MM.1S (cell line): ENCODE measurements at regions not wholly inside any gene's neighbourhood (a gene's known extent, or its start where the extent isn't known, plus 50 kb on each side); places are given as distances from the start of the nearest gene placed in this dataset.

ENCODE experiments used
- DNase-seq: peaks from one replicate; pipeline ENCODE4 v3.0.0-alpha.2; 2015
- H2AFZ ChIP-seq: fragments of 300-600 bp; sonication (generic); 2 replicates; pipeline ENCODE4 v1.6.0; 2016; ENCODE audit warnings: antibody characterized with exemption, low read length
- H3F3A ChIP-seq: fragments of 300-600 bp; sonication (generic); 2 replicates; pipeline ENCODE4 v1.6.1; 2016; ENCODE audit warnings: mild to moderate bottlenecking, antibody characterized with exemption, low read length, moderate library complexity, mixed read lengths; ENCODE audit not compliant: insufficient read depth
- H3K27ac ChIP-seq: fragments of 300-600 bp; sonication (generic); 2 replicates; pipeline ENCODE4 v1.5.1; 2016; ENCODE audit warnings: mild to moderate bottlenecking, low read length
- H3K27me3 ChIP-seq: fragments of 300-600 bp; sonication (generic); replicated peaks from 2 replicates; pipeline ENCODE4 v1.6.0; 2016; ENCODE audit warnings: low read length; ENCODE audit not compliant: insufficient read depth
- H3K36me3 ChIP-seq: fragments of 300-600 bp; sonication (generic); replicated peaks from 2 replicates; pipeline ENCODE4 v1.6.1; 2016; ENCODE audit warnings: mild to moderate bottlenecking, low read length, mixed read lengths; ENCODE audit not compliant: insufficient read depth
- H3K4me1 ChIP-seq: fragments of 300-600 bp; sonication (generic); 2 replicates; pipeline ENCODE4 v1.6.1; 2016; ENCODE audit warnings: low read length, mixed read lengths
- H3K4me2 ChIP-seq: fragments of 300-600 bp; sonication (generic); 2 replicates; pipeline ENCODE4 v1.6.0; 2016; ENCODE audit warnings: low read depth, low read length
- H3K4me3 ChIP-seq: fragments of 300-600 bp; sonication (generic); 2 replicates; pipeline ENCODE4 v1.5.1; 2016; ENCODE audit warnings: low read length, mixed read lengths
- H3K79me2 ChIP-seq: fragments of 300-600 bp; sonication (generic); 2 replicates; pipeline ENCODE4 v1.6.1; 2016; ENCODE audit warnings: mixed run types, low read length, mixed read lengths
- H3K9ac ChIP-seq: fragments of 300-600 bp; sonication (generic); 2 replicates; pipeline ENCODE4 v1.6.1; 2016; ENCODE audit warnings: low read length, mixed read lengths
- H3K9me2 ChIP-seq: fragments of 300-600 bp; sonication (generic); replicated peaks from 2 replicates; pipeline ENCODE4 v1.6.1; 2016; ENCODE audit warnings: mild to moderate bottlenecking, low read length, mixed read lengths; ENCODE audit not compliant: insufficient read depth
- H3K9me3 ChIP-seq: fragments of 300-600 bp; sonication (generic); replicated peaks from 2 replicates; pipeline ENCODE4 v1.6.1; 2016; ENCODE audit warnings: mild to moderate bottlenecking, low read length, mixed read lengths; ENCODE audit not compliant: insufficient read depth
- H4K20me1 ChIP-seq: fragments of 300-600 bp; sonication (generic); 2 replicates; pipeline ENCODE4 v1.6.1; 2016; ENCODE audit warnings: mild to moderate bottlenecking, low read length, moderate library complexity, mixed read lengths; ENCODE audit not compliant: insufficient read depth
- CTCF ChIP-seq: fragments of 300-600 bp; sonication (generic); IDR thresholded peaks from 2 replicates; pipeline ENCODE4 v1.5.1; 2016; ENCODE audit warnings: antibody characterized with exemption, low read length, mixed read lengths
- EZH2 ChIP-seq: fragments of 300-600 bp; sonication (generic); optimal IDR thresholded peaks from 2 replicates; pipeline ENCODE3; 2017; ENCODE audit warnings: low read depth, mild to moderate bottlenecking, antibody characterized with exemption, low read length, mixed read lengths
- EZH2phosphoT487 ChIP-seq: fragments of 300-600 bp; sonication (generic); IDR thresholded peaks from 2 replicates; pipeline ENCODE4 v1.6.1; 2018; ENCODE audit warnings: antibody characterized with exemption, low read length

DNA sequence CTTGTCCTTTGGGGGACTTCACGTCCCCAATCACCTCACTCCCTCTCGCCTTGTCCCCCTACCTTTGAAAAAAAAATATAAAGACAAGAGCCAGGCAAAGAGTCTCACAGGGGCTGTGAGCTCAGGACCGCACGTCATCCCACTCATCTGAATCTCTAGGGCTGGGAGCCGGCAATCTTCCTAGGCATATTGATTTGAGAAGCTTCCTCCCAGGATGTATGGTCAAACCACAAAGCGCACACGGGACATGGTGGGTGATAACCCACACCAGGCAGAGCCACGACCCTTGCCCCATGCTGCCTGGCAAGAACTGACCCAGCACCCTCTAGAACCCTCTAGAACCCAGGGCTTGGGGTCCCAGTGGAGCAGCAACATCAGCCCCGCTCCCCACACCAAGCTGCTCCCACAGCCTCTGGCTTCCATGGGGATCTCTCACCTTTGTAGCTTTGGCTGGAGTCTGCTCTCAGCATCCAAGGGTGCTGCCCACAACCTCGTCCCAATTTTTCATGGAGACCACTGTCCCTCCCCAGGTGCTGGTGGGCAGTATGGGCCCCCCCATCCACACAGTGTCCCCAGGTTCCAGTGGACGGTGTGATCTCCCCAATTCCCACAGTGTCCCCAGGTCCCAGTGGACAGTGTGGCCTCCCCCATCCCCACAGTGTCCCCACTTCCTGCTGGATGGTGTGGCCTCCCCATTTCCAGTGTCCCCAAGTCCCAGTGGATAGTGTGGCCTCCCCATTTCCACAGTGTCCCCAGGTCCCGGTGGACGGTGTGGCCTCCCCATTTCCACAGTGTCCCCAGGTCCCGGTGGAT, 85.2 kb upstream of the FGF3 start:
- TF ChIP-seq EZH2 (no peak), EZH2phosphoT487 (no peak), CTCF (no peak)
- no peaks in the 10 kb centered on the region for H3K79me2 ChIP-seq
- H2AFZ ChIP-seq: no peak overlapping the region
- no peaks in the 10 kb centered on the region for H3K36me3 ChIP-seq
- H4K20me1 ChIP-seq: no peaks in the 10 kb centered on the region
- no peak overlapping the region for H3K27ac ChIP-seq
- H3K9me3 ChIP-seq: no peaks in the 10 kb centered on the region
- no peaks in the 10 kb centered on the region for H3K4me1 ChIP-seq
- H3K9ac ChIP-seq: no peak overlapping the region
- H3K4me3 ChIP-seq: no peak overlapping the region
- no peak overlapping the region for H3K4me2 ChIP-seq
- H3K9me2 ChIP-seq: no peaks in the 10 kb centered on the region
- H3K27me3 ChIP-seq: peaks cover 75% of the 10 kb centered on the region
- no peak for DNase-seq
- H3F3A ChIP-seq: no peaks in the 10 kb centered on the region

GRCh38 chr11:69904974-69905535, 85.8 kb upstream of the FGF3 start:
- peaks cover 80% of the 10 kb centered on the region for H3K27me3 ChIP-seq
- H3K4me3 ChIP-seq: no peak overlapping the region
- H4K20me1 ChIP-seq: no peaks in the 10 kb centered on the region
- H2AFZ ChIP-seq: no peak overlapping the region
- H3K27ac ChIP-seq: no peak overlapping the region
- no peak for TF ChIP-seq CTCF
- no peak for TF ChIP-seq EZH2phosphoT487
- no peak for TF ChIP-seq EZH2
- no peaks in the 10 kb centered on the region for H3K9me2 ChIP-seq
- H3F3A ChIP-seq: no peaks in the 10 kb centered on the region
- DNase-seq: no peak
- no peaks in the 10 kb centered on the region for H3K79me2 ChIP-seq
- H3K4me1 ChIP-seq: no peaks in the 10 kb centered on the region
- no peaks in the 10 kb centered on the region for H3K9me3 ChIP-seq
- no peak overlapping the region for H3K9ac ChIP-seq
- no peak overlapping the region for H3K4me2 ChIP-seq
- no peaks in the 10 kb centered on the region for H3K36me3 ChIP-seq

DNA sequence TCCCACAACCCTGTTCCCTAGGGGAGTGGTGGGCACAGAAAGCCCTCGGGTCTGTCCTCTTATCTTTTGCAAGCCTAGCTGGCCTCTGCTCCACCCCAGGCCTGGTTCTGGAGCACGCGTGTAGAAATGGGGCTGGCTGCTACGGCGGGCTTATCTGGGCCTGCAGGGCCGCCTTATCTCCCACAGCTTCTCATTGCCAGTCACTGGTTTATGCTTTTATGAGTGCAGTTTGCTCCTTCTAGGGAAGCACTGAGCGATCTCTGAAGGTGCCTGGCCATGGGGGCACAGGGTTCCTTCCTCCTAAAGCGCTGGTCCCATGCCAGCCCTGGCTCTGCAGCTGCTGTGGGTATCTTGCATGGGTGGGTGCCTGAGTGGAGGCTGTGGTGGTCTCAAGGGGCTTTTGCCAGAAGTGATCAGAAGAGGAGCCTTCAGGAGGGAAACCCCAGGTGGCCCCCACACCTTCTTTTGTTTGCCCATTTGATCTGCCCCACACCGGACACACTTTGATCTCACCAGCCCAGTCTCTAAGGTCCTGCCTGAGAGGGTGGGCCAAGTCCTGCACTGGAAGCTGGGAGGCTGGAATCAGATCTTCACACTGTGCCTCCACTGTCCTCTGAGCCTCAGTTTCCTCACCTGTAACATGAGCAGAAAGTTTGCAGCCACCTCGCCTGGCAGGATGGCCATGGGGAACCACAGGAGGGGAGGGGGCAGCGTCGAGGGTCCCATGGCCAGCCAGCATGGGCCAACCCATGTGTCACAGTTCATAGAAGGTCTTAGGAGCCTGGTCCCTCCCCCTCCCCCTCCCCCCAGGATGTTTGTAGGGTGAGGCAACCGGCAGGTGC, 86.6 kb upstream of the FGF3 start:
- Histone ChIP-seq H3K9ac (no peak overlapping the region), H3K27ac (no peak overlapping the region), H2AFZ (no peak overlapping the region), H3K4me2 (no peak overlapping the region), H3K4me1 (no peaks in the 10 kb centered on the region), H3K79me2 (no peaks in the 10 kb centered on the region), H4K20me1 (no peaks in the 10 kb centered on the region), H3K36me3 (no peaks in the 10 kb centered on the region), H3K9me2 (no peaks in the 10 kb centered on the region), H3F3A (no peaks in the 10 kb centered on the region), H3K9me3 (no peaks in the 10 kb centered on the region), H3K27me3 (peaks cover 78% of the 10 kb centered on the region), H3K4me3 (no peak overlapping the region)
- TF ChIP-seq EZH2: no peak
- TF ChIP-seq CTCF: no peak
- TF ChIP-seq EZH2phosphoT487: no peak
- DNase-seq: no peak
